ENCODE measurements at regions not wholly inside any gene's neighbourhood (a gene's known extent, or its start where the extent isn't known, plus 50 kb on each side); places are given as distances from the start of the nearest gene placed in this dataset.
"Not testable (repeated sequence)": the region's sequence is repeated elsewhere in the genome, so short reads cannot be mapped to it uniquely, and the experiment has no call there.

GRCh38 chr11:70548976-70549375, 150.6 kb downstream of the CTTN start:
- no peak for DNase-seq (ENCODE audit: low read depth)

- DNase-seq (ENCODE audit: low read depth) = no peak
These were observed 151.1 kb downstream of the CTTN start for GRCh38 chr11:70549386-70549785.

- DNase-seq (ENCODE audit: low read depth) = no peak
These were observed 151.5 kb downstream of the CTTN start for GRCh38 chr11:70549796-70550195.

- no peak for DNase-seq (ENCODE audit: low read depth)
These were observed 152.3 kb downstream of the CTTN start for GRCh38 chr11:70550456-70551195.

- no peak for DNase-seq (ENCODE audit: low read depth)
These were observed 153.2 kb downstream of the CTTN start for GRCh38 chr11:70551351-70552166.

GRCh38 chr11:70552167-70553150, 154.1 kb downstream of the CTTN start:
- DNase-seq (ENCODE audit: low read depth) = no peak

GRCh38 chr11:70555078-70555477, 156.7 kb downstream of the CTTN start:
- no peak for DNase-seq (ENCODE audit: low read depth)

- DNase-seq (ENCODE audit: low read depth) = peak; percentile 86
These were observed 158.8 kb downstream of the CTTN start for GRCh38 chr11:70556884-70557741.

- DNase-seq (ENCODE audit: low read depth) = no peak
These were observed 159.6 kb downstream of the CTTN start for GRCh38 chr11:70557742-70558485.

GRCh38 chr11:70558681-70559080, 160.4 kb downstream of the CTTN start:
- no peak for DNase-seq (ENCODE audit: low read depth)

- DNase-seq (ENCODE audit: low read depth) = no peak
These were observed 161.2 kb downstream of the CTTN start for GRCh38 chr11:70559516-70559915.

GRCh38 chr11:70560621-70561020, 162.3 kb downstream of the CTTN start:
- not testable (repeated sequence) for DNase-seq (ENCODE audit: low read depth)

- no peak for DNase-seq (ENCODE audit: low read depth)
These were observed 168.6 kb downstream of the CTTN start for GRCh38 chr11:70566768-70567530.

GRCh38 chr11:70567680-70568034, 169.3 kb downstream of the CTTN start:
- DNase-seq (ENCODE audit: low read depth) = no peak

- DNase-seq (ENCODE audit: low read depth) = peak; percentile 46
These were observed 169.9 kb downstream of the CTTN start for GRCh38 chr11:70568035-70568813.

GRCh38 chr11:70568814-70569617, 170.7 kb downstream of the CTTN start:
- no peak for DNase-seq (ENCODE audit: low read depth)

- no peak for DNase-seq (ENCODE audit: low read depth)
These were observed 171.2 kb downstream of the CTTN start for GRCh38 chr11:70569618-70569890.

Data from HT1080 (cell line).